NCI-H524 (cell line): ENCODE measurements at regions not wholly inside any gene's neighbourhood (a gene's known extent, or its start where the extent isn't known, plus 50 kb on each side); places are given as distances from the start of the nearest gene placed in this dataset.

ENCODE experiments used
- DNase-seq, 2 experiments: peaks; one replicate each; lab custom pipeline; 2025; lab: John Stamatoyannopoulos, UW

- no peak for DNase-seq
These were observed 379.9 kb upstream of the IRX4 start for GRCh38 chr5:2262620-2263019.

GRCh38 chr5:2261004-2261703, 378.4 kb upstream of the IRX4 start:
- no peak for DNase-seq

- no peak for DNase-seq
These were observed 377.7 kb upstream of the IRX4 start for GRCh38 chr5:2260211-2261003.

GRCh38 chr5:2259494-2260107, 376.9 kb upstream of the IRX4 start:
- DNase-seq = no peak

GRCh38 chr5:2258861-2259260, 376.1 kb upstream of the IRX4 start:
- DNase-seq = no peak

- DNase-seq = no peak
These were observed 374.9 kb upstream of the IRX4 start for GRCh38 chr5:2257326-2258244.

- peak in 1 of 2 experiments; percentile 50 for DNase-seq
These were observed 374.1 kb upstream of the IRX4 start for GRCh38 chr5:2256691-2257280.

GRCh38 chr5:2255915-2256690, 373.4 kb upstream of the IRX4 start:
- DNase-seq = no peak

GRCh38 chr5:2254880-2255750, 372.4 kb upstream of the IRX4 start:
- no peak for DNase-seq

GRCh38 chr5:2254406-2254805, 371.7 kb upstream of the IRX4 start:
- DNase-seq = no peak

- peak in 1 of 2 experiments; percentile 24 for DNase-seq
These were observed 370.6 kb upstream of the IRX4 start for GRCh38 chr5:2253040-2253975.

- no peak for DNase-seq
These were observed 369.0 kb upstream of the IRX4 start for GRCh38 chr5:2251751-2252150.

- no peak for DNase-seq
These were observed 368.6 kb upstream of the IRX4 start for GRCh38 chr5:2251298-2251697.

- no peak for DNase-seq
These were observed 367.7 kb upstream of the IRX4 start for GRCh38 chr5:2250365-2250950.

- DNase-seq = no peak
These were observed 366.7 kb upstream of the IRX4 start for GRCh38 chr5:2249442-2249841.

- peak in 1 of 2 experiments; percentile 50 for DNase-seq
These were observed 366.3 kb upstream of the IRX4 start for GRCh38 chr5:2249026-2249425.

GRCh38 chr5:2242539-2242938, 359.8 kb upstream of the IRX4 start:
- DNase-seq = no peak

GRCh38 chr5:2241842-2242241, 359.1 kb upstream of the IRX4 start:
- DNase-seq = no peak
